ENCODE measurements at regions not wholly inside any gene's neighbourhood (a gene's known extent, or its start where the extent isn't known, plus 50 kb on each side); places are given as distances from the start of the nearest gene placed in this dataset.

GRCh38 chr17:77356109-77356689 is 215.4 kb downstream of the SEC14L1 start (continued):
- no peak for TF ChIP-seq ARID3A (IDR thresholded peaks at IDR 0.05; ENCODE audit: borderline replicate concordance, low read depth, low read length)
- no peak for TF ChIP-seq SETDB1 (IDR thresholded peaks at IDR 0.05; ENCODE audit: low read length)
- TF ChIP-seq BCOR (IDR thresholded peaks at IDR 0.05) = no peak
- TF ChIP-seq STAT6 (CRISPR knock-in tag; IDR thresholded peaks at IDR 0.05) = no peak
- no peak for TF ChIP-seq ZBTB34 (CRISPR knock-in tag; IDR thresholded peaks at IDR 0.05)
- no peak for TF ChIP-seq DACH1 (IDR thresholded peaks at IDR 0.05; ENCODE audit: partially characterized antibody)
- TF ChIP-seq, protein P1, sequence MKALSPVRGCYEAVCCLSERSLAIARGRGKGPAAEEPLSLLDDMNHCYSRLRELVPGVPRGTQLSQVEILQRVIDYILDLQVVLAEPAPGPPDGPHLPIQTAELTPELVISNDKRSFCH (CRISPR knock-in tag; IDR thresholded peaks at IDR 0.05) = no peak
- TF ChIP-seq, protein P1 (tag; IDR thresholded peaks at IDR 0.05) = no peak
- no peak for TF ChIP-seq DPF2 (IDR thresholded peaks at IDR 0.05)
- no peak for TF ChIP-seq ZNF12 (CRISPR knock-in tag; IDR thresholded peaks at IDR 0.05)
- peak; percentile 92 for TF ChIP-seq HNRNPK (IDR thresholded peaks at IDR 0.05; ENCODE audit: low read depth, low read length, poor library complexity, severe bottlenecking)
- TF ChIP-seq, protein P2, sequence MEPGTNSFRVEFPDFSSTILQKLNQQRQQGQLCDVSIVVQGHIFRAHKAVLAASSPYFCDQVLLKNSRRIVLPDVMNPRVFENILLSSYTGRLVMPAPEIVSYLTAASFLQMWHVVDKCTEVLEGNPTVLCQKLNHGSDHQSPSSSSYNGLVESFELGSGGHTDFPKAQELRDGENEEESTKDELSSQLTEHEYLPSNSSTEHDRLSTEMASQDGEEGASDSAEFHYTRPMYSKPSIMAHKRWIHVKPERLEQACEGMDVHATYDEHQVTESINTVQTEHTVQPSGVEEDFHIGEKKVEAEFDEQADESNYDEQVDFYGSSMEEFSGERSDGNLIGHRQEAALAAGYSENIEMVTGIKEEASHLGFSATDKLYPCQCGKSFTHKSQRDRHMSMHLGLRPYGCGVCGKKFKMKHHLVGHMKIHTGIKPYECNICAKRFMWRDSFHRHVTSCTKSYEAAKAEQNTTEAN (CRISPR knock-in tag; IDR thresholded peaks at IDR 0.05) = 0 out of 2 replicates have a peak, but pooled peaks have one; percentile 27
- no peak for TF ChIP-seq ZBTB8A (IDR thresholded peaks at IDR 0.05; ENCODE audit: partially characterized antibody)
- TF ChIP-seq SRSF1 (IDR thresholded peaks at IDR 0.05; ENCODE audit: low read depth, low read length) = no peak
- TF ChIP-seq, protein P3, sequence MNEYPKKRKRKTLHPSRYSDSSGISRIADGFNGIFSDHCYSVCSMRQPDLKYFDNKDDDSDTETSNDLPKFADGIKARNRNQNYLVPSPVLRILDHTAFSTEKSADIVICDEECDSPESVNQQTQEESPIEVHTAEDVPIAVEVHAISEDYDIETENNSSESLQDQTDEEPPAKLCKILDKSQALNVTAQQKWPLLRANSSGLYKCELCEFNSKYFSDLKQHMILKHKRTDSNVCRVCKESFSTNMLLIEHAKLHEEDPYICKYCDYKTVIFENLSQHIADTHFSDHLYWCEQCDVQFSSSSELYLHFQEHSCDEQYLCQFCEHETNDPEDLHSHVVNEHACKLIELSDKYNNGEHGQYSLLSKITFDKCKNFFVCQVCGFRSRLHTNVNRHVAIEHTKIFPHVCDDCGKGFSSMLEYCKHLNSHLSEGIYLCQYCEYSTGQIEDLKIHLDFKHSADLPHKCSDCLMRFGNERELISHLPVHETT (CRISPR knock-in tag; conservative IDR thresholded peaks at IDR 0.05 in 1 of 2, IDR thresholded peaks at IDR 0.05 in 1 of 2) = no peak
- peak; percentile 98 for TF ChIP-seq PCBP1 (IDR thresholded peaks at IDR 0.05; ENCODE audit: low read depth, low read length, poor library complexity, severe bottlenecking)
